HFFc6 (cell line): ENCODE measurements at regions not wholly inside any gene's neighbourhood (a gene's known extent, or its start where the extent isn't known, plus 50 kb on each side); places are given as distances from the start of the nearest gene placed in this dataset.

Experiments
- DNase-seq: peaks from one replicate; pipeline ENCODE4 v3.0.0-alpha.2; 2018
- H3K27ac Mint-ChIP-seq: 2 replicates; pipeline ENCODE4 v1.8.0; 2020; ENCODE audit warnings: mild to moderate bottlenecking, mixed read lengths
- H3K27me3 Mint-ChIP-seq: 2 replicates; pipeline ENCODE4 v1.8.0; 2021; ENCODE audit warnings: mild to moderate bottlenecking, moderate library complexity, mixed read lengths; ENCODE audit not compliant: insufficient read depth
- H3K36me3 Mint-ChIP-seq: 2 replicates; pipeline ENCODE4 v1.8.0; 2021; ENCODE audit warnings: low read depth, mixed read lengths
- H3K4me1 Mint-ChIP-seq: 2 replicates; pipeline ENCODE4 v1.8.0; 2020; ENCODE audit warnings: low read depth, mixed read lengths
- H3K4me3 Mint-ChIP-seq: 2 replicates; pipeline ENCODE4 v1.8.0; 2020; ENCODE audit warnings: mild to moderate bottlenecking, moderate library complexity, mixed read lengths
- H3K9me3 Mint-ChIP-seq: 2 replicates; pipeline ENCODE4 v1.8.0; 2020; ENCODE audit warnings: mild to moderate bottlenecking, mixed read lengths
- CTCF ChIP-seq: fragments of 200-600 bp; sonication (generic); IDR thresholded peaks from 2 replicates; pipeline ENCODE4 v1.5.0; 2021; ENCODE audit warnings: antibody characterized with exemption, mild to moderate bottlenecking

DNA sequence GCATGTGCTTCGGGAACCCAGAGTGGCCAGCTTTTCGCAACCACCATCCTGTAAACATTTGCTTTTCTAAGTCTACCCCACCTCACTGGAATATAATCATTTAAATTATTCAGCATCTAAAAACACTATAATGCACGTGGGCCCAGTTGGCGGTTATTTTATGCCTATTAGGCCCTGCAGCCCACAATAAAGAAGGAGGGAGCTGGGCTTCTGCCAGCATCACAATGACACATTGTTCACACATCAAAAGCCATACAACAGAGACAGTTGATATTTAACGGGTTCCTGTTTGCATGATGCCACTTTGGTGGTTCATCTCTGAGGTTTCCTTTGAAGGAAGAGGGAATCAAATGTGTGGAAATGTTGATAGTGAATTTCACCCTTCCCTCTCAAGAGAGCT lies 916.0 kb upstream of the CELF4 start:
- no peak overlapping the region for H3K4me3 Mint-ChIP-seq
- no peak overlapping the region for H3K27ac Mint-ChIP-seq
- no peaks in the 10 kb centered on the region for H3K36me3 Mint-ChIP-seq
- no peaks in the 10 kb centered on the region for H3K4me1 Mint-ChIP-seq
- no peak for TF ChIP-seq CTCF
- DNase-seq = no peak
- no peaks in the 10 kb centered on the region for H3K27me3 Mint-ChIP-seq
- peaks cover 36% of the 10 kb centered on the region for H3K9me3 Mint-ChIP-seq

DNA sequence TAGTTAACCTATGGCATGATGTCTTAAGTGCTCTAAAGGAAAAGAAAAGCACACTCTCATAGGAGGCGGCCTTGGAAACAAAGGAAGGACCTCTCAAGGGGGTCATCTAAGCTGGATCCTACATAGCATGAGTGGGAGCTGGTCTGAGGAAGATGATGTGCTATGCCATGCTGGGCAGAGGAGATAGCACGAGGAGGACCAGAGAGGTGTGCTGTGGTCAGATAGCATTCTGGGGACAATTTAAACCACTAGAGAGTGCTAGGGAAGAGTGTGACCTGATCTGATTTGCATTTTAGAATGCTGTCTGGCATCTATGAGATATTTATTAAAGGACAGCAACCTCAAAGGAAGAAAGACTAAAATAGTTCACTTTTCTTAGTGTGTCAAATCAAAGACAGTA lies 910.1 kb upstream of the CELF4 start:
- Mint-ChIP-seq H3K4me3 (no peak overlapping the region), H3K4me1 (no peaks in the 10 kb centered on the region), H3K9me3 (peaks cover 29% of the 10 kb centered on the region), H3K36me3 (no peaks in the 10 kb centered on the region), H3K27ac (no peak overlapping the region), H3K27me3 (no peaks in the 10 kb centered on the region)
- DNase-seq = no peak
- TF ChIP-seq CTCF = no peak

- Mint-ChIP-seq H3K4me1 (no peaks in the 10 kb centered on the region), H3K4me3 (no peak overlapping the region), H3K27me3 (no peaks in the 10 kb centered on the region), H3K36me3 (no peaks in the 10 kb centered on the region), H3K9me3 (peaks cover 29% of the 10 kb centered on the region), H3K27ac (no peak overlapping the region)
- DNase-seq = no peak
- TF ChIP-seq CTCF = no peak
These were observed 907.9 kb upstream of the CELF4 start for GRCh38 chr18:38473535-38473934.

DNA sequence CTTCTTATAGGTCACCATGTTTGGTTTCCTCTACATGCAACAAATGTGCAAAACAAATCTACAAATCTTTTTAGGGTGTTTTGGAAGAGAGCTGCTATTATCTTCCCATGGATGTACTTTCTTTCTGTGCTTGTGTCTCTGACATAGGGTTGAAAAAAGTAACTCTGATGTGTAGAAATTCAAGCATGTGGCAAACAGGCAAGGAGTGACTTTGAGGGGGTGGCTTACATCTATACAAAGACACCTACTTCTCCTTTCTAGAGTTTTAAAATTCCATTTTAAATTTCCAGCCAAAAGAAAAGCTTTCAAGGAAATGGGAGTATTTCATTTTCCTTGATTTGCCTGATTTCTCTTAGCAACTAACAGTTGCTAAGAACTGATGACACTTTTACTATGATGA lies 904.8 kb upstream of the CELF4 start:
- no peak for DNase-seq
- Mint-ChIP-seq H3K4me1 (no peaks in the 10 kb centered on the region), H3K36me3 (no peaks in the 10 kb centered on the region), H3K4me3 (no peak overlapping the region), H3K9me3 (peaks cover 50% of the 10 kb centered on the region), H3K27me3 (no peaks in the 10 kb centered on the region), H3K27ac (no peak overlapping the region)
- TF ChIP-seq CTCF = no peak

GRCh38 chr18:38466426-38466825 lies 900.8 kb upstream of the CELF4 start:
- H3K9me3 Mint-ChIP-seq = peaks cover 53% of the 10 kb centered on the region
- no peaks in the 10 kb centered on the region for H3K36me3 Mint-ChIP-seq
- H3K4me1 Mint-ChIP-seq = no peaks in the 10 kb centered on the region
- H3K27ac Mint-ChIP-seq = no peak overlapping the region
- no peak overlapping the region for H3K4me3 Mint-ChIP-seq
- H3K27me3 Mint-ChIP-seq = no peaks in the 10 kb centered on the region
- no peak for TF ChIP-seq CTCF
- no peak for DNase-seq

- no peak for DNase-seq
- H3K4me1 Mint-ChIP-seq = no peaks in the 10 kb centered on the region
- H3K36me3 Mint-ChIP-seq = no peaks in the 10 kb centered on the region
- H3K4me3 Mint-ChIP-seq = no peak overlapping the region
- TF ChIP-seq CTCF = no peak
- H3K27me3 Mint-ChIP-seq = no peaks in the 10 kb centered on the region
- peaks cover 57% of the 10 kb centered on the region for H3K9me3 Mint-ChIP-seq
- no peak overlapping the region for H3K27ac Mint-ChIP-seq
These were observed 898.4 kb upstream of the CELF4 start for GRCh38 chr18:38464024-38464423.
